ENCODE measurements at regions not wholly inside any gene's neighbourhood (a gene's known extent, or its start where the extent isn't known, plus 50 kb on each side); places are given as distances from the start of the nearest gene placed in this dataset.

DNA sequence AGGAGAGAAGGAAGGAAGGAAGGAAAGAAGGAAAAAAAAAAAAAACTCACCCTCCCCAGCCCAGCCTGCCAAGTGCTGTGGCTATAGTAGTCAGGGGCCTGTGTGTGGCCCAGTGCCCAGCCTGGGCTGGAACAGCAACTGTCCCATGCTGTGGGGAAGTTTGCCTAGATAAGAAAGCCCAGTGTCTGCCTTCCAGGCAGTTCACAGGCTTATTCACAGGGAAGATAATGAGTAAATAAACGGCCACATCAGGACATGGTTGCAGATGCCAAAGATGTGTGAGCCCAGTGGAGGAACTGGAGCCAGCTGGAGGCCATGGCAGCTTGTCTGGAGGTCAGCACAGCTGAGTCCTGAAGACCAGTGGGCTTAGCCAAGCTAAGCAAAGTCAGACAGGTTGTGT lies 132.4 kb upstream of the FOXK1 start:
- intact Hi-C loops (cut with DNase I; ENCODE audit: low total_unique reads), result no loop called here
- no peak overlapping the region for H3K27ac ChIP-seq
- H3K36me3 ChIP-seq, result no peaks in the 10 kb centered on the region
- no peaks in the 10 kb centered on the region for H3K4me1 ChIP-seq
- no peak overlapping the region for H3K4me3 ChIP-seq
- no peak for DNase-seq
- H3K9me3 ChIP-seq, result peaks cover 0 to 46% (median 34%) of the 10 kb centered on the region in 8 donors
- 25 to 82% (median 40%) methylated on average over 1 of the region's 1 CpG for WGBS, 5 donors
- TF ChIP-seq, protein P1, sequence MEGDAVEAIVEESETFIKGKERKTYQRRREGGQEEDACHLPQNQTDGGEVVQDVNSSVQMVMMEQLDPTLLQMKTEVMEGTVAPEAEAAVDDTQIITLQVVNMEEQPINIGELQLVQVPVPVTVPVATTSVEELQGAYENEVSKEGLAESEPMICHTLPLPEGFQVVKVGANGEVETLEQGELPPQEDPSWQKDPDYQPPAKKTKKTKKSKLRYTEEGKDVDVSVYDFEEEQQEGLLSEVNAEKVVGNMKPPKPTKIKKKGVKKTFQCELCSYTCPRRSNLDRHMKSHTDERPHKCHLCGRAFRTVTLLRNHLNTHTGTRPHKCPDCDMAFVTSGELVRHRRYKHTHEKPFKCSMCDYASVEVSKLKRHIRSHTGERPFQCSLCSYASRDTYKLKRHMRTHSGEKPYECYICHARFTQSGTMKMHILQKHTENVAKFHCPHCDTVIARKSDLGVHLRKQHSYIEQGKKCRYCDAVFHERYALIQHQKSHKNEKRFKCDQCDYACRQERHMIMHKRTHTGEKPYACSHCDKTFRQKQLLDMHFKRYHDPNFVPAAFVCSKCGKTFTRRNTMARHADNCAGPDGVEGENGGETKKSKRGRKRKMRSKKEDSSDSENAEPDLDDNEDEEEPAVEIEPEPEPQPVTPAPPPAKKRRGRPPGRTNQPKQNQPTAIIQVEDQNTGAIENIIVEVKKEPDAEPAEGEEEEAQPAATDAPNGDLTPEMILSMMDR (IDR thresholded peaks at IDR 0.05 in 8 of 11, conservative IDR thresholded peaks at IDR 0.05 in 3 of 11), result no peak
- TF ChIP-seq POLR2A (IDR thresholded peaks at IDR 0.05), result no peak
- TF ChIP-seq POLR2AphosphoS5 (IDR thresholded peaks at IDR 0.05), result no peak
- peaks cover 0 to 20% (median 0%) of the 10 kb centered on the region in 7 donors for H3K27me3 ChIP-seq (replicated peaks in 1 of 7)

DNA sequence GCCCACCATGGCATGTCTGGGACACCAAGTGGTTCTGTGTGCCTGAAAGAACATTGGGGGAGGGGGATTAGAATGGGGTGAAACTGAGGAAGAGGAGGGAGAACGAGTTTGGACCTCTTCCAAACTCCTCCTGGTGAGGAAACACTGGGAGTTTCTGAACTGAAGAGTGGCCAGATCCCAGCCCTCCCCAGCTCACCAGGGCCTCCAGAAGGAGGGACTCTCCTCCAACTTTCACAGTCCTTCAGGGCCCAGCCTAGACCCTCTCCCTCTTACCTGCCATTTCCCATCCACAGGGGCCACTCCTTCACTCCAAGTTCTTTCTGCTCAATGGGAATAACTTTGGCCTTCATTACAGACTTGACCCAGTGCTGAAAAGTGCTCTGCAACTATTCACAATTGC lies 132.0 kb upstream of the FOXK1 start:
- WGBS, 5 donors, result 10 to 54% (median 32%) methylated on average over 1 of the region's 1 CpG
- Histone ChIP-seq H3K4me3 (no peak overlapping the region), H3K27me3 (replicated peaks in 1 of 7) (peaks cover 0 to 20% (median 0%) of the 10 kb centered on the region in 7 donors), H3K9me3 (peaks cover 0 to 50% (median 37%) of the 10 kb centered on the region in 8 donors), H3K4me1 (no peaks in the 10 kb centered on the region), H3K27ac (no peak overlapping the region), H3K36me3 (no peaks in the 10 kb centered on the region)
- no peak for TF ChIP-seq POLR2A (IDR thresholded peaks at IDR 0.05)
- TF ChIP-seq, protein P1 (IDR thresholded peaks at IDR 0.05 in 8 of 11, conservative IDR thresholded peaks at IDR 0.05 in 3 of 11), result no peak
- no peak for TF ChIP-seq POLR2AphosphoS5 (IDR thresholded peaks at IDR 0.05)
- intact Hi-C loops (cut with DNase I; ENCODE audit: low total_unique reads), result no loop called here
- DNase-seq, result no peak

DNA sequence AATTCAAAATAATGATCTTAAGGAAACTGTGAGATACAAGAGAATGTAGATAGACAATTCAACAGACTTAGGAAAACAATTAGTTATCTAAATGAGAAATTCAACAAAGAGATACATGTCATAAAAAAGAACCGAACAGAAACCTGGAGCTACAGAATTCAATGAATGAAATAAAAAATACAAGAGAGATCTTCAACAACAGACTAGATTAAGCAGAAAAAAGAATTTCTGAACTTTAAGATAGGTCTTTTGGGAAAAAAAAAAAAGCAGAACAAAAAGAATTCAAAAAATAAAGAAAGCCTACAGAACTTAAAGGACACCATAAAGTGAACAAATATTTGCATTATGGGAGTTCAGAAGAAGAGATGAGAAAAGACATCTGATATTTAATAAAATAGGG lies 129.1 kb upstream of the FOXK1 start:
- Histone ChIP-seq H3K4me1 (no peaks in the 10 kb centered on the region), H3K9me3 (peaks cover 0 to 66% (median 46%) of the 10 kb centered on the region in 8 donors), H3K27ac (no peak overlapping the region), H3K4me3 (no peak overlapping the region), H3K36me3 (no peaks in the 10 kb centered on the region), H3K27me3 (replicated peaks in 1 of 7) (peaks cover 0 to 26% (median 0%) of the 10 kb centered on the region in 7 donors)
- TF ChIP-seq, protein P1 (IDR thresholded peaks at IDR 0.05 in 8 of 11, conservative IDR thresholded peaks at IDR 0.05 in 3 of 11), result no peak
- no peak for TF ChIP-seq POLR2AphosphoS5 (IDR thresholded peaks at IDR 0.05)
- no peak for TF ChIP-seq POLR2A (IDR thresholded peaks at IDR 0.05)
- 94 to 100% (median 98%) methylated on average over 1 of the region's 1 CpG for WGBS, 5 donors
- DNase-seq, result no peak
- intact Hi-C loops (cut with DNase I; ENCODE audit: low total_unique reads), result no loop called here

DNA sequence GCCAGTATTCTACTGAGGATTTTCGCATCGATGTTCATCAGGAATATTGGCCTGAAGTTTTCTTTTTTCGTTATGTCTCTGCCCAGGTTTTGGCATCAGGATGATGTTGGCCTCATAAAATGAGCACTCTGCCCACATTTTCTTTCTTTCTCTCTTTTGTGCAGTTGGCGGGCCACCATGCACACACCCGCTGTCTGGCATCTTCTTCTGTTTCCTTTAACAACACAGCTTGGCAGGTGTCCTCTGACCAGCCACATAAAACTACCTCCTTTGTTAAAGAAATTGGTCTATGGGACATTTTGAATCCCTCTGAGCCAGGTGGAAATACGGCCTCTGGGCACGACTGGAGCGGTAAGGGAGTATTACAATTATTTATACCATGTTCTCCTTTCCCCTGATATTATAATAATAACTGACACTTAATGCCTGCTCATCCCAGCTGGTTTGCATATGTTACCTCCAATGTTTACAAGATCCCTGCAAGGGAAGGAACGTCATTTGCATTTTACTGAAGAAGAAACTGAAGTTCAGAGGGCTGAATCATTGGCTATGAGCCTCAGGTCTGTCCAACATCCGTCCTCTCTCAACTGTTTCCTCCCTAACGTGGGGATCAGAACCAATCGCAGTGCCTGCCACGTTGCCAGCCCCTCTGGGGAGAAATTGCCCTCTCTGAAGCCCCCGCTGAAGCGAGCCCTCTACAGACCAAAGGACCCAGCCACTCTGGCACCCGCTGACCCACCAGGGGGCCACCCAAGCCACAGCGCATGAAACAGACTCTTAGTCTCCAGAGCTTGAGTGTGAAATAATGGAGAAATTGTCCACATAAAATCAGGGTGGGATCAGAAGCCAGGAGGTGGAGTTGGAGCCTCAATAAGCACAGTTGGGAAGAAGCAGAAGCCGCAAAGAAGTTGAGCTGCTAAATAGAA lies 125.0 kb upstream of the FOXK1 start:
- Histone ChIP-seq H3K9me3 (peaks cover 0 to 46% (median 37%) of the 10 kb centered on the region in 8 donors), H3K27ac (no peak overlapping the region), H3K36me3 (no peaks in the 10 kb centered on the region), H3K4me3 (no peak overlapping the region), H3K4me1 (no peaks in the 10 kb centered on the region), H3K27me3 (replicated peaks in 1 of 7) (peaks cover 0 to 31% (median 0%) of the 10 kb centered on the region in 7 donors)
- no peak for DNase-seq
- intact Hi-C loops (cut with DNase I; ENCODE audit: low total_unique reads), result no loop called here
- WGBS, 5 donors, result 73 to 80% (median 78%) methylated on average over 18 of the region's 18 CpGs
- TF ChIP-seq, protein P1 (IDR thresholded peaks at IDR 0.05 in 8 of 11, conservative IDR thresholded peaks at IDR 0.05 in 3 of 11), result no peak
- TF ChIP-seq POLR2AphosphoS5 (IDR thresholded peaks at IDR 0.05) (no peak), POLR2A (IDR thresholded peaks at IDR 0.05) (no peak)
